ENCODE measurements at regions not wholly inside any gene's neighbourhood (a gene's known extent, or its start where the extent isn't known, plus 50 kb on each side); places are given as distances from the start of the nearest gene placed in this dataset.
"Not testable (repeated sequence)": the region's sequence is repeated elsewhere in the genome, so short reads cannot be mapped to it uniquely, and the experiment has no call there.

GRCh38 chr1:157460381-157460780, 91.9 kb downstream of the FCRL5 start:
- intact Hi-C loops (cut with DNase I; ENCODE audit: low total_unique reads) (no loop called here), in situ Hi-C loops (cut with MboI; ENCODE audit: low sequenced_read_pairs in 4 of 4) (no loop called here)
- Histone ChIP-seq H3K27me3 (no peaks in the 10 kb centered on the region), H3K9me3 (no peaks in the 10 kb centered on the region), H3K4me1 (no peaks in the 10 kb centered on the region), H3K36me3 (no peaks in the 10 kb centered on the region), H3K4me3 (no peak overlapping the region), H3K27ac (no peak overlapping the region)
- TF ChIP-seq CTCF (IDR thresholded peaks at IDR 0.05 in 4 of 5, conservative IDR thresholded peaks at IDR 0.05 in 1 of 5) (no peak), POLR2A (IDR thresholded peaks at IDR 0.05) (no peak)
- DNase-seq (no peak), ATAC-seq (no peak)

GRCh38 chr1:157457279-157457678, 95.0 kb downstream of the FCRL5 start:
- Histone ChIP-seq H3K27ac (no peak overlapping the region), H3K9me3 (no peaks in the 10 kb centered on the region), H3K27me3 (no peaks in the 10 kb centered on the region), H3K4me1 (no peaks in the 10 kb centered on the region), H3K4me3 (no peak overlapping the region), H3K36me3 (no peaks in the 10 kb centered on the region)
- in situ Hi-C loops (cut with MboI; ENCODE audit: low sequenced_read_pairs in 4 of 4) = no loop called here
- no peak for TF ChIP-seq CTCF (IDR thresholded peaks at IDR 0.05 in 4 of 5, conservative IDR thresholded peaks at IDR 0.05 in 1 of 5)
- TF ChIP-seq POLR2A (IDR thresholded peaks at IDR 0.05) = no peak
- ATAC-seq (no peak), DNase-seq (no peak)
- intact Hi-C loops (cut with DNase I; ENCODE audit: low total_unique reads) = no loop called here

GRCh38 chr1:157455318-157455717, 97.0 kb downstream of the FCRL5 start:
- H3K36me3 ChIP-seq = no peaks in the 10 kb centered on the region
- H3K4me1 ChIP-seq = no peaks in the 10 kb centered on the region
- in situ Hi-C loops (cut with MboI; ENCODE audit: low sequenced_read_pairs in 4 of 4) (no loop called here), intact Hi-C loops (cut with DNase I; ENCODE audit: low total_unique reads) (no loop called here)
- no peak overlapping the region for H3K4me3 ChIP-seq
- no peak for TF ChIP-seq CTCF (IDR thresholded peaks at IDR 0.05 in 4 of 5, conservative IDR thresholded peaks at IDR 0.05 in 1 of 5)
- no peak for TF ChIP-seq POLR2A (IDR thresholded peaks at IDR 0.05)
- DNase-seq (no peak), ATAC-seq (no peak)
- no peaks in the 10 kb centered on the region for H3K9me3 ChIP-seq
- H3K27me3 ChIP-seq = no peaks in the 10 kb centered on the region
- no peak overlapping the region for H3K27ac ChIP-seq

- intact Hi-C loops (cut with DNase I; ENCODE audit: low total_unique reads) (no loop called here), in situ Hi-C loops (cut with MboI; ENCODE audit: low sequenced_read_pairs in 4 of 4) (no loop called here)
- no peaks in the 10 kb centered on the region for H3K4me1 ChIP-seq
- ATAC-seq = no peak
- H3K27me3 ChIP-seq = no peaks in the 10 kb centered on the region
- DNase-seq = no peak
- H3K27ac ChIP-seq = no peak overlapping the region
- no peaks in the 10 kb centered on the region for H3K9me3 ChIP-seq
- H3K4me3 ChIP-seq = no peak overlapping the region
- no peaks in the 10 kb centered on the region for H3K36me3 ChIP-seq
- TF ChIP-seq POLR2A (IDR thresholded peaks at IDR 0.05) (no peak), CTCF (IDR thresholded peaks at IDR 0.05 in 4 of 5, conservative IDR thresholded peaks at IDR 0.05 in 1 of 5) (no peak)
Measured at GRCh38 chr1:157450106-157450505, 102.2 kb downstream of the FCRL5 start.

GRCh38 chr1:157448636-157449035, 103.7 kb downstream of the FCRL5 start:
- in situ Hi-C loops (cut with MboI; ENCODE audit: low sequenced_read_pairs in 4 of 4) = no loop called here
- H3K27ac ChIP-seq = no peak overlapping the region
- TF ChIP-seq POLR2A (IDR thresholded peaks at IDR 0.05) (no peak), CTCF (IDR thresholded peaks at IDR 0.05 in 4 of 5, conservative IDR thresholded peaks at IDR 0.05 in 1 of 5) (no peak)

GRCh38 chr1:157446356-157446755, 106.0 kb downstream of the FCRL5 start:
- H3K4me3 ChIP-seq; H3K27me3 ChIP-seq; ATAC-seq; H3K27ac ChIP-seq; intact Hi-C loops (cut with DNase I; ENCODE audit: low total_unique reads); H3K4me1 ChIP-seq; H3K9me3 ChIP-seq; in situ Hi-C loops (cut with MboI; ENCODE audit: low sequenced_read_pairs in 4 of 4); DNase-seq; H3K36me3 ChIP-seq: not testable (repeated sequence)

More at GRCh38 chr1:157448636-157449035, 103.7 kb downstream of the FCRL5 start:
- DNase-seq (no peak), ATAC-seq (no peak)
- Histone ChIP-seq H3K36me3 (no peaks in the 10 kb centered on the region), H3K4me3 (no peak overlapping the region), H3K9me3 (no peaks in the 10 kb centered on the region), H3K4me1 (no peaks in the 10 kb centered on the region), H3K27me3 (no peaks in the 10 kb centered on the region)
- intact Hi-C loops (cut with DNase I; ENCODE audit: low total_unique reads) = no loop called here

GRCh38 chr1:157445616-157446140, 106.6 kb downstream of the FCRL5 start:
- ATAC-seq; in situ Hi-C loops (cut with MboI; ENCODE audit: low sequenced_read_pairs in 4 of 4); H3K4me1 ChIP-seq: not testable (repeated sequence)

More at GRCh38 chr1:157445616-157446140, 106.6 kb downstream of the FCRL5 start:
- H3K27ac ChIP-seq; intact Hi-C loops (cut with DNase I; ENCODE audit: low total_unique reads); DNase-seq; H3K4me3 ChIP-seq; H3K27me3 ChIP-seq; H3K36me3 ChIP-seq; H3K9me3 ChIP-seq: not testable (repeated sequence)

All from gastrocnemius medialis (tissue), 4 donors.